Mesothelial cell of epicardium (in vitro differentiated cells): ENCODE measurements at regions not wholly inside any gene's neighbourhood (a gene's known extent, or its start where the extent isn't known, plus 50 kb on each side); places are given as distances from the start of the nearest gene placed in this dataset.

Experiments used
- DNase-seq, 2 experiments: peaks; one replicate each; pipeline ENCODE4 v3.0.0; 2021; ENCODE audit warnings: low spot score in 2 of 2; ENCODE audit not compliant: unreplicated experiment in 2 of 2
- H3K27ac Mint-ChIP-seq: 2 replicates; pipeline ENCODE4 v1.8.0; 2021; ENCODE audit warnings: mixed read lengths
- H3K27me3 Mint-ChIP-seq: 2 replicates; pipeline ENCODE4 v1.8.0; 2021; ENCODE audit warnings: low read depth, mixed read lengths
- H3K36me3 Mint-ChIP-seq: 2 replicates; pipeline ENCODE4 v1.8.0; 2021; ENCODE audit warnings: mixed read lengths
- H3K4me1 Mint-ChIP-seq: 2 replicates; pipeline ENCODE4 v1.8.0; 2021; ENCODE audit warnings: mixed read lengths
- H3K4me3 Mint-ChIP-seq: 2 replicates; pipeline ENCODE4 v1.8.0; 2021; ENCODE audit warnings: mild to moderate bottlenecking, moderate library complexity, mixed read lengths
- H3K9me3 Mint-ChIP-seq: 2 replicates; pipeline ENCODE4 v1.8.0; 2021; ENCODE audit warnings: mixed read lengths
- CTCF ChIP-seq: fragments of 200-600 bp; sonication (generic); IDR thresholded peaks from one replicate; pipeline ENCODE4 v1.5.0; 2021; ENCODE audit warnings: antibody characterized with exemption; ENCODE audit not compliant: unreplicated experiment

- Mint-ChIP-seq H3K27me3 (no peaks in the 10 kb centered on the region), H3K4me1 (no peaks in the 10 kb centered on the region), H3K9me3 (peaks cover 9% of the 10 kb centered on the region), H3K27ac (no peak overlapping the region), H3K36me3 (no peaks in the 10 kb centered on the region), H3K4me3 (no peak overlapping the region)
- peak in 1 of 2 experiments; percentile 50 for DNase-seq
- TF ChIP-seq CTCF: peak; percentile 72
Observed at GRCh38 chr12:97960741-97961608, 498.4 kb downstream of the RMST start.

- no peak for TF ChIP-seq CTCF
- peaks cover 13% of the 10 kb centered on the region for H3K27me3 Mint-ChIP-seq
- H3K4me1 Mint-ChIP-seq: peaks cover 3% of the 10 kb centered on the region
- no peak for DNase-seq
- H3K27ac Mint-ChIP-seq: no peak overlapping the region
- no peaks in the 10 kb centered on the region for H3K9me3 Mint-ChIP-seq
- H3K36me3 Mint-ChIP-seq: no peaks in the 10 kb centered on the region
- H3K4me3 Mint-ChIP-seq: no peak overlapping the region
Observed at GRCh38 chr12:97967831-97968230, 505.2 kb downstream of the RMST start.

GRCh38 chr12:97968641-97969197, 506.1 kb downstream of the RMST start:
- Mint-ChIP-seq H3K27ac (no peak overlapping the region), H3K9me3 (peaks cover 5% of the 10 kb centered on the region), H3K27me3 (peaks cover 13% of the 10 kb centered on the region), H3K4me3 (no peak overlapping the region), H3K36me3 (no peaks in the 10 kb centered on the region), H3K4me1 (peaks cover 3% of the 10 kb centered on the region)
- DNase-seq: no peak
- no peak for TF ChIP-seq CTCF

- Mint-ChIP-seq H3K27ac (no peak overlapping the region), H3K4me1 (no peaks in the 10 kb centered on the region)
- no peak for DNase-seq
Observed at GRCh38 chr12:97977870-97978405, 515.3 kb downstream of the RMST start.

GRCh38 chr12:97982684-97983083, 520.1 kb downstream of the RMST start:
- Mint-ChIP-seq H3K9me3 (peaks cover 16% of the 10 kb centered on the region), H3K36me3 (peaks cover 9% of the 10 kb centered on the region), H3K4me3 (no peak overlapping the region), H3K27ac (no peak overlapping the region), H3K4me1 (peaks cover 8% of the 10 kb centered on the region), H3K27me3 (peaks cover 31% of the 10 kb centered on the region)
- DNase-seq: no peak
- TF ChIP-seq CTCF: no peak

More at GRCh38 chr12:97977870-97978405, 515.3 kb downstream of the RMST start:
- TF ChIP-seq CTCF: no peak
- peaks cover 23% of the 10 kb centered on the region for H3K27me3 Mint-ChIP-seq
- H3K36me3 Mint-ChIP-seq: peaks cover 9% of the 10 kb centered on the region
- peaks cover 30% of the 10 kb centered on the region for H3K9me3 Mint-ChIP-seq
- H3K4me3 Mint-ChIP-seq: no peak overlapping the region
